NCI-H2107 (cell line): ENCODE measurements at regions not wholly inside any gene's neighbourhood (a gene's known extent, or its start where the extent isn't known, plus 50 kb on each side); places are given as distances from the start of the nearest gene placed in this dataset.
"Not testable (repeated sequence)": the region's sequence is repeated elsewhere in the genome, so short reads cannot be mapped to it uniquely, and the experiment has no call there.

ENCODE experiments used
- DNase-seq: peaks from one replicate; lab custom pipeline; 2025; lab: John Stamatoyannopoulos, UW

GRCh38 chr6:167547328-167547692 lies 222.4 kb downstream of the TTLL2 start:
- DNase-seq = no peak

GRCh38 chr6:167547751-167548150 lies 222.9 kb downstream of the TTLL2 start:
- DNase-seq = no peak

- DNase-seq = no peak
Observed at GRCh38 chr6:167548451-167548850, 223.6 kb downstream of the TTLL2 start.

GRCh38 chr6:167549213-167549612 lies 224.3 kb downstream of the TTLL2 start:
- DNase-seq = no peak

- no peak for DNase-seq
Observed at GRCh38 chr6:167550941-167551627, 226.2 kb downstream of the TTLL2 start.

- DNase-seq = no peak
Observed at GRCh38 chr6:167551628-167552257, 226.9 kb downstream of the TTLL2 start.

GRCh38 chr6:167552258-167552630 lies 227.4 kb downstream of the TTLL2 start:
- DNase-seq = no peak

GRCh38 chr6:167552961-167553735 lies 228.3 kb downstream of the TTLL2 start:
- DNase-seq = no peak

- no peak for DNase-seq
Observed at GRCh38 chr6:167553736-167554119, 228.8 kb downstream of the TTLL2 start.

- no peak for DNase-seq
Observed at GRCh38 chr6:167554854-167555253, 230.0 kb downstream of the TTLL2 start.

- DNase-seq = no peak
Observed at GRCh38 chr6:167555836-167556235, 230.9 kb downstream of the TTLL2 start.

GRCh38 chr6:167557675-167558074 lies 232.8 kb downstream of the TTLL2 start:
- no peak for DNase-seq

GRCh38 chr6:167558246-167559177 lies 233.6 kb downstream of the TTLL2 start:
- no peak for DNase-seq

- DNase-seq = no peak
Observed at GRCh38 chr6:167559675-167560479, 235.0 kb downstream of the TTLL2 start.

- no peak for DNase-seq
Observed at GRCh38 chr6:167560673-167561569, 236.0 kb downstream of the TTLL2 start.

GRCh38 chr6:167562862-167563261 lies 238.0 kb downstream of the TTLL2 start:
- not testable (repeated sequence) for DNase-seq

GRCh38 chr6:167564416-167565250 lies 239.7 kb downstream of the TTLL2 start:
- no peak for DNase-seq

- DNase-seq = no peak
Observed at GRCh38 chr6:167565388-167565787, 240.5 kb downstream of the TTLL2 start.

GRCh38 chr6:167565884-167566599 lies 241.2 kb downstream of the TTLL2 start:
- DNase-seq = no peak
